ENCODE measurements at regions not wholly inside any gene's neighbourhood (a gene's known extent, or its start where the extent isn't known, plus 50 kb on each side); places are given as distances from the start of the nearest gene placed in this dataset.

DNA sequence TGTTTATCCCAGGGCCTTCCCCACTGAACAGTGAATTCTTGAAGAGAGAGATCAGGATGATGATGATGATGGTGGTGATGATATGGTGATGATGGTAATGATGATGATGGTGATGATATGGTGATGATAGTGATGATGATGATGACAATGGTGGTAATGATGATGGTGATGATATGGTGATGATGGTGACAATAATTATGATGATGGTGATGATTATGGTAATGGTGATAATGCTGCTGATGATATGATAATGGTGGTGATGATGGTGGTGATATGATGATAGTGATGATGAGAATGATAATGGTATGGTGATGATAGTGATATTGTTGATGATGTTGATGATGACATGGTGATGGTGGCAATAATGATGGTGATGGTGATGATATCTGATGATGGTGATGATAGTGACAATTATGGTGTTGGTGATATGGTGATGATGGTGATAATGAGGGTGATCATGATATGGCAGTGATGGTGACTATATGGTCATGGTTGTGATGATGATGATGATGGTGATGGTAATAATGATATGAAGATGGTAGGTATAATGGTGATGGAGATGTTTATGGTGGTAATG is 99.9 kb downstream of the HAPSTR1 start:
- H3K4me2 ChIP-seq (ENCODE audit: low read length), result no peak overlapping the region
- no peak for TF ChIP-seq EZH2phosphoT487 (IDR thresholded peaks at IDR 0.05; ENCODE audit: borderline replicate concordance, low read length)
- TF ChIP-seq, protein P1, sequence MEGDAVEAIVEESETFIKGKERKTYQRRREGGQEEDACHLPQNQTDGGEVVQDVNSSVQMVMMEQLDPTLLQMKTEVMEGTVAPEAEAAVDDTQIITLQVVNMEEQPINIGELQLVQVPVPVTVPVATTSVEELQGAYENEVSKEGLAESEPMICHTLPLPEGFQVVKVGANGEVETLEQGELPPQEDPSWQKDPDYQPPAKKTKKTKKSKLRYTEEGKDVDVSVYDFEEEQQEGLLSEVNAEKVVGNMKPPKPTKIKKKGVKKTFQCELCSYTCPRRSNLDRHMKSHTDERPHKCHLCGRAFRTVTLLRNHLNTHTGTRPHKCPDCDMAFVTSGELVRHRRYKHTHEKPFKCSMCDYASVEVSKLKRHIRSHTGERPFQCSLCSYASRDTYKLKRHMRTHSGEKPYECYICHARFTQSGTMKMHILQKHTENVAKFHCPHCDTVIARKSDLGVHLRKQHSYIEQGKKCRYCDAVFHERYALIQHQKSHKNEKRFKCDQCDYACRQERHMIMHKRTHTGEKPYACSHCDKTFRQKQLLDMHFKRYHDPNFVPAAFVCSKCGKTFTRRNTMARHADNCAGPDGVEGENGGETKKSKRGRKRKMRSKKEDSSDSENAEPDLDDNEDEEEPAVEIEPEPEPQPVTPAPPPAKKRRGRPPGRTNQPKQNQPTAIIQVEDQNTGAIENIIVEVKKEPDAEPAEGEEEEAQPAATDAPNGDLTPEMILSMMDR (IDR thresholded peaks at IDR 0.05; ENCODE audit: low read depth, low read length, poor library complexity, severe bottlenecking), result no peak
- no peaks in the 10 kb centered on the region for H3K27me3 ChIP-seq (ENCODE audit: control insufficient read depth, low read length)
- H3K27ac ChIP-seq (ENCODE audit: low read depth, low read length), result no peak overlapping the region
- no peaks in the 10 kb centered on the region for H3K79me2 ChIP-seq (ENCODE audit: control insufficient read depth, low read length)
- no peaks in the 10 kb centered on the region for H3K9me3 ChIP-seq (ENCODE audit: control insufficient read depth, insufficient read depth, low read length)
- H3K36me3 ChIP-seq (ENCODE audit: control insufficient read depth, low read length), result no peaks in the 10 kb centered on the region
- no peaks in the 10 kb centered on the region for H3K9me2 ChIP-seq (replicated peaks; ENCODE audit: control insufficient read depth, low read length)
- H4K20me1 ChIP-seq (ENCODE audit: control insufficient read depth, insufficient read depth, low read depth, low read length), result no peaks in the 10 kb centered on the region
- no peak overlapping the region for H3K4me3 ChIP-seq (ENCODE audit: low read length)
- H3K4me1 ChIP-seq (ENCODE audit: control insufficient read depth, low read length), result no peaks in the 10 kb centered on the region
- H3F3A ChIP-seq (ENCODE audit: control insufficient read depth, insufficient read depth), result no peaks in the 10 kb centered on the region

- no peaks in the 10 kb centered on the region for H3K9me3 ChIP-seq (ENCODE audit: control insufficient read depth, insufficient read depth, low read length)
- no peaks in the 10 kb centered on the region for H4K20me1 ChIP-seq (ENCODE audit: control insufficient read depth, insufficient read depth, low read depth, low read length)
- no peaks in the 10 kb centered on the region for H3K27me3 ChIP-seq (ENCODE audit: control insufficient read depth, low read length)
- H3K4me1 ChIP-seq (ENCODE audit: control insufficient read depth, low read length), result no peaks in the 10 kb centered on the region
- no peak overlapping the region for H3K27ac ChIP-seq (ENCODE audit: low read depth, low read length)
- H3K36me3 ChIP-seq (ENCODE audit: control insufficient read depth, low read length), result no peaks in the 10 kb centered on the region
- H3K79me2 ChIP-seq (ENCODE audit: control insufficient read depth, low read length), result no peaks in the 10 kb centered on the region
- no peak for TF ChIP-seq EZH2phosphoT487 (IDR thresholded peaks at IDR 0.05; ENCODE audit: borderline replicate concordance, low read length)
- TF ChIP-seq, protein P1 (IDR thresholded peaks at IDR 0.05; ENCODE audit: low read depth, low read length, poor library complexity, severe bottlenecking), result no peak
- H3K4me3 ChIP-seq (ENCODE audit: low read length), result no peak overlapping the region
- no peak overlapping the region for H3K4me2 ChIP-seq (ENCODE audit: low read length)
- H3K9me2 ChIP-seq (replicated peaks; ENCODE audit: control insufficient read depth, low read length), result no peaks in the 10 kb centered on the region
- no peaks in the 10 kb centered on the region for H3F3A ChIP-seq (ENCODE audit: control insufficient read depth, insufficient read depth)
Observed at GRCh38 chr16:9192746-9193145, 101.3 kb downstream of the HAPSTR1 start.

DNA sequence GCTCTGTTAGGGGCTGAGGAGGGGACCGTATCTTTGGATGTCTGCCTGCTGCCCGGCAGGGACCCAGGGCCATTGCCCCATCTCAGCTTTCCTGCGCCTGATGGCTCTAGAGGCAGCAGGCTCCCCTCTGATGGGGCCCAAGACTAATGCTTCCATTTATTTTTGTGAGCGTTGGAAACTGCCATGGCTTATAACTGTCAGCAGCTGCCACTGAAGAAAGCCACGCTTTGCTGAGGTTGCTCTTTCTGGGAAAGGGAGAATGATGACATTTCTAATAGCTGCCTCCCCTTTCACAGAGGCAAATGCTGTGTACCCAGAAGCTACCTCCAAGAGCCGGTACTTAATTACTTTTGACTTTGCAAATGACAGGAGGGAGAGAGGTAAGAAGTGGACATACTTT is 103.8 kb downstream of the HAPSTR1 start:
- TF ChIP-seq, protein P1 (IDR thresholded peaks at IDR 0.05; ENCODE audit: low read depth, low read length, poor library complexity, severe bottlenecking), result no peak
- TF ChIP-seq EZH2phosphoT487 (IDR thresholded peaks at IDR 0.05; ENCODE audit: borderline replicate concordance, low read length), result no peak
- Histone ChIP-seq H3K4me1 (ENCODE audit: control insufficient read depth, low read length) (no peaks in the 10 kb centered on the region), H4K20me1 (ENCODE audit: control insufficient read depth, insufficient read depth, low read depth, low read length) (no peaks in the 10 kb centered on the region), H3K4me2 (ENCODE audit: low read length) (no peak overlapping the region), H3K4me3 (ENCODE audit: low read length) (no peak overlapping the region), H3F3A (ENCODE audit: control insufficient read depth, insufficient read depth) (no peaks in the 10 kb centered on the region), H3K9me3 (ENCODE audit: control insufficient read depth, insufficient read depth, low read length) (no peaks in the 10 kb centered on the region), H3K36me3 (ENCODE audit: control insufficient read depth, low read length) (no peaks in the 10 kb centered on the region), H3K79me2 (ENCODE audit: control insufficient read depth, low read length) (no peaks in the 10 kb centered on the region), H3K9me2 (replicated peaks; ENCODE audit: control insufficient read depth, low read length) (no peaks in the 10 kb centered on the region), H3K27ac (ENCODE audit: low read depth, low read length) (no peak overlapping the region), H3K27me3 (ENCODE audit: control insufficient read depth, low read length) (no peaks in the 10 kb centered on the region)

All from DOHH2 (cell line).